ENCODE measurements at regions not wholly inside any gene's neighbourhood (a gene's known extent, or its start where the extent isn't known, plus 50 kb on each side); places are given as distances from the start of the nearest gene placed in this dataset.

GRCh38 chr2:205848601-205849000 lies 166.3 kb downstream of the NRP2 start:
- no peak for FAIRE-seq
- intact Hi-C loops (cut with micrococcal nuclease; ENCODE audit: unreplicated experiment) = no loop called here

More at GRCh38 chr2:205848601-205849000, 166.3 kb downstream of the NRP2 start:
- no peaks in the 10 kb centered on the region for H3K36me3 ChIP-seq (replicated peaks in 1 of 2; ENCODE audit: control insufficient read depth in 1 of 2, insufficient read depth in 2 of 2, low read length in 2 of 2)
- ChIA-PET POLR2A (no interaction called here), CTCF (ENCODE audit: low intra/inter-chr PET ratio, low total read pairs) (no interaction called here)
- no peak overlapping the region for H3K27ac ChIP-seq (ENCODE audit: extremely low read length, insufficient read depth, low read length)
- WGBS (ENCODE audit: low lambda C conversion rate) = 1% methylated on average over 4 of the region's 4 CpGs
- no peak overlapping the region for H3K4me3 ChIP-seq (replicated peaks in 1 of 3; ENCODE audit: insufficient read depth in 1 of 3, low read depth in 2 of 3, low read length in 3 of 3)
- DNase-seq (ENCODE audit: low spot score) (no peak), ATAC-seq (no peak)
- peaks cover 0 to 4% of the 10 kb centered on the region in 2 experiments; a peak in 1 of 5 replicates for H3K27me3 ChIP-seq (ENCODE audit: control insufficient read depth in 1 of 2, insufficient read depth in 2 of 2, low read length in 2 of 2)
- in situ Hi-C loops (cut with HindIII; ENCODE audit: extremely low pct_ligation_motif_present, low pct_unique_long_range_greater_than_20kb) = no loop called here
- H2AFZ ChIP-seq (ENCODE audit: low read length) = no peak overlapping the region
- no peaks in the 10 kb centered on the region for H3K9me3 ChIP-seq (ENCODE audit: low read length)
- no TSS peak for BruUV-seq (replicated peaks)
- H3K4me1 ChIP-seq (ENCODE audit: insufficient read depth, low read length) = no peaks in the 10 kb centered on the region
- no peaks in the 10 kb centered on the region for H4K20me1 ChIP-seq (ENCODE audit: insufficient read depth, low read length)
- no peak for TF ChIP-seq ZNF274 (CRISPR knock-in tag; IDR thresholded peaks at IDR 0.05)
- no peak for TF ChIP-seq IKZF4 (CRISPR knock-in tag; IDR thresholded peaks at IDR 0.05; ENCODE audit: borderline replicate concordance, low read depth, not compliant biosample characterization)
- no peak overlapping the region for H3K4me2 ChIP-seq (ENCODE audit: low read depth, low read length)
- no peak overlapping the region for H3K9ac ChIP-seq (ENCODE audit: insufficient read depth, low read depth, low read length)
- no peaks in the 10 kb centered on the region for H3K79me2 ChIP-seq (ENCODE audit: insufficient read depth, low read length)

Data from HepG2 (cell line).